ENCODE measurements at regions not wholly inside any gene's neighbourhood (a gene's known extent, or its start where the extent isn't known, plus 50 kb on each side); places are given as distances from the start of the nearest gene placed in this dataset.

GRCh38 chr16:77662246-77662645 lies 60.1 kb upstream of the NUDT7 start:
- DNase-seq (ENCODE audit: low read depth), result no peak

DNA sequence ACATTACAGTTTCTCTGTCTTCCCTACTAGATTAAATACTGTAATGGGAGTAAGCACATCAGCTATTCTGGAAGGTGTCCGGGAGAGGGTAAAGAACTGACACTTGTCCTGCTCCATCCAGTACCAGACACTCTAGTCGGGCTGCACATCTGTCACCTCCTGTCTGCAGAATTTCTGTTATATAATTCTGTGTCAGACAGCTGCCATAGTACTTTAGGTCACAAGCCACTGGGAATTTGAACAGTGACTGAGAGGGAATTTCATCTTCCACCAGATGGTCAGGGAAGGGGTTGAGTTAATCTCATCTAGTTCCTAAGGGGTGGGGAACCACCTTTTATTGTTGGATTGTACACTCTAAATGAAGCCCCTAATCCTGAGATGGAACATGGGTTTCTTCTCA lies 58.6 kb upstream of the NUDT7 start:
- no peak for DNase-seq (ENCODE audit: low read depth)

DNA sequence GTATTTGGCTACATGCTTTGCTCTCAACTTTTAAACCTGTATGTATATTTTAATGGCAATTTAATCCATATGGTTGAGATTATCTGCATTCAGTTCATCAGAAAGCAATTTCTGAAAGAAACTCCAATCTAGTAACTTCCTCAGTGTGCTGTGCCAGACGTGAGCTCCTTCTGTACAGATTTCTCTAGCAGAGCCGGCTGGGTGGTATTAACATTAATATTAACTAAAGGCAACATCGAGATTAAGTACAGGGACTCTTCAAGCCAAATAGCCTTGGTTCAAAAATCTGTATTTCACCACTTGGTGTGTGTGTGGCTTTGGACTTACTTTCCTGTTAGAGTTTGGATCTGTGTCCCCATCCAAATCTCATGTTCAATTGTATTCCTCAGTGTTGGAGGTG lies 55.5 kb upstream of the NUDT7 start:
- no peak for DNase-seq (ENCODE audit: low read depth)

DNA sequence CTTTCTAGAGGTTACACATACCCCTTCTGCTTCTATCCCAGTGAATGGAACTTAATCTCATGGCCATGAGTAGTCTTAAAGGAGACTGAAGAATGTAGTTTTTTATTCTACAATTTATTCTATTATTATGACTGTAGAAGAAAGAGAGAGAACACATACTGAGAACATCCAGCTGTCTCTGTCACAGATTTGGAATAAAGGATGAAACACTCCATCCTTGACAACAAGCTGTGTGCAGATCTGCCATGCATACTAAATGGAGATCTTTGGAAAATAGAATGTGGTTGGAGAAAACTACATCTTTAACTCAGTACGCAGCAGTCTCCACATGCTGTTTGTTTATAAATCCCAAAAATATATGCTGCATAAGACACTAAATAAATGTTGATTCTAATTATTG lies 54.1 kb upstream of the NUDT7 start:
- no peak for DNase-seq (ENCODE audit: low read depth)

DNA sequence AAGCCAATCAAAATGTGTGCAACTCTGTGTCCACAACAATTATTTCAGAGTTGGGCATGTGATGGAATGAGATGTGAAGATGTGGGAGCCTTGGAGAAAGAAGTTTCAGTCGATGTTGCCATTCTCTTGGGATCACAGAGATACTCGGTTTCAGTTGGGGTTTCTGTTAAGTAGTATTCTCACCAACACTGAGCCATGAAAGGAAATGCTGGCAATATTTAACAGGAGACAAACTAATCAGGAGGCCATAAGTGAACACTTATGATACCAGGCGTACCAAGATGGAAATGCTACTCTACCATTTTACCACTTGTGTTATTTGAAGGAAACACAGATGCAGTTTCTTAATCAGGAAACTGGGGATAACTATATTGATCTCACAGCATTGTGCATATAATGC lies 53.3 kb upstream of the NUDT7 start:
- DNase-seq (ENCODE audit: low read depth), result no peak

All from stimulated activated CD4-positive, alpha-beta T cell treated with anti-CD3 and anti-CD28 coated beads, Interleukin-2, amount 100 ng/mL, for 4 hours (primary cell).